Liver (tissue), 8 donors: ENCODE measurements at regions not wholly inside any gene's neighbourhood (a gene's known extent, or its start where the extent isn't known, plus 50 kb on each side); places are given as distances from the start of the nearest gene placed in this dataset.

Experiments
- DNase-seq: peaks from one replicate; pipeline ENCODE4 v3.0.0-alpha.2; 2017; ENCODE audit warnings: low spot score
- H3K27ac ChIP-seq, 2 donors: one replicate each; pipeline ENCODE4 v1.7.0; 2013; ENCODE audit warnings: inconsistent platforms in 2 of 2, low read length in 2 of 2, control low read depth in 1 of 2, low read depth in 1 of 2, mild to moderate bottlenecking in 1 of 2
- H3K27me3 ChIP-seq, 4 donors: one replicate each; pipeline versions ENCODE4 v1.6.1 to v1.7.0; 2013; ENCODE audit warnings: low read length in 3 of 4, inconsistent platforms in 1 of 4, mild to moderate bottlenecking in 1 of 4, moderate library complexity in 1 of 4; ENCODE audit not compliant: control insufficient read depth in 4 of 4, insufficient read depth in 4 of 4
- H3K36me3 ChIP-seq, 4 donors: one replicate each; pipeline versions ENCODE4 v1.6.1 to v1.7.0; 2013; ENCODE audit warnings: low read length in 3 of 4, mild to moderate bottlenecking in 3 of 4, low read depth in 1 of 4, moderate library complexity in 1 of 4; ENCODE audit not compliant: control insufficient read depth in 4 of 4, insufficient read depth in 3 of 4
- H3K4me1 ChIP-seq, 4 donors: one replicate each; pipeline versions ENCODE4 v1.6.1 to v1.7.0; 2013; ENCODE audit warnings: low read length in 3 of 4, mild to moderate bottlenecking in 3 of 4, moderate library complexity in 1 of 4; ENCODE audit not compliant: control insufficient read depth in 4 of 4, insufficient read depth in 4 of 4
- H3K4me3 ChIP-seq, 3 donors: one replicate each; pipeline versions ENCODE4 v1.6.1 to v1.7.0; 2013; ENCODE audit warnings: low read length in 3 of 3, control low read depth in 1 of 3, low read depth in 1 of 3, mild to moderate bottlenecking in 1 of 3
- H3K9ac ChIP-seq, 2 donors: one replicate each; pipeline ENCODE4 v1.7.0; 2013; ENCODE audit warnings: low read length in 2 of 2, mild to moderate bottlenecking in 2 of 2, moderate library complexity in 2 of 2, control low read depth in 1 of 2, low read depth in 1 of 2
- H3K9me3 ChIP-seq, 4 donors: one replicate each; pipeline versions ENCODE4 v1.6.1 to v1.7.0; 2013; ENCODE audit warnings: low read length in 3 of 4; ENCODE audit not compliant: control insufficient read depth in 4 of 4
- ATF3 ChIP-seq: IDR thresholded peaks from 2 replicates; pipeline ENCODE4 v1.6.1; 2016; ENCODE audit warnings: antibody characterized with exemption
- CTCF ChIP-seq: fragments of 150-350 bp; IDR thresholded peaks from 2 replicates; pipeline ENCODE4 v1.5.1; 2017; ENCODE audit warnings: improper control_type of control experiment, low read depth, low read length; ENCODE audit not compliant: missing input control
- EGR1 ChIP-seq, 2 donors: IDR thresholded peaks; 2 replicates each; pipeline ENCODE4 v1.6.1; 2016 to 2018; ENCODE audit warnings: antibody characterized with exemption in 2 of 2, low read depth in 2 of 2
- FOXA1 ChIP-seq: IDR thresholded peaks from 2 replicates; pipeline ENCODE4 v1.6.1; 2016; ENCODE audit warnings: antibody characterized with exemption
- GABPA ChIP-seq, 2 donors: IDR thresholded peaks in 1 of 2; conservative IDR thresholded peaks in 1 of 2; 2 replicates each; pipeline ENCODE4 v1.6.1; 2016; ENCODE audit warnings: antibody characterized with exemption in 2 of 2, mild to moderate bottlenecking in 1 of 2, moderate library complexity in 1 of 2
- HNF4A ChIP-seq, 2 donors: conservative IDR thresholded peaks; 2 replicates each; pipeline ENCODE4 v1.6.1; 2016; ENCODE audit warnings: antibody characterized with exemption in 2 of 2, mild to moderate bottlenecking in 2 of 2
- HNF4G ChIP-seq: IDR thresholded peaks from 2 replicates; pipeline ENCODE4 v1.6.1; 2016; ENCODE audit warnings: antibody characterized with exemption
- JUND ChIP-seq, 2 donors: IDR thresholded peaks; 2 replicates each; pipeline ENCODE4 v1.6.1; 2016; ENCODE audit warnings: antibody characterized with exemption in 2 of 2
- NR2F2 ChIP-seq: IDR thresholded peaks from 2 replicates; pipeline ENCODE4 v1.6.1; 2016; ENCODE audit warnings: antibody characterized with exemption
- RAD21 ChIP-seq, 2 donors: IDR thresholded peaks; 2 replicates each; pipeline ENCODE4 v1.6.1; 2016; ENCODE audit warnings: antibody characterized with exemption in 2 of 2, mild to moderate bottlenecking in 2 of 2
- RXRA ChIP-seq, 2 donors: IDR thresholded peaks; 2 replicates each; pipeline ENCODE4 v1.6.1; 2017 to 2018; ENCODE audit warnings: antibody characterized with exemption in 2 of 2, mild to moderate bottlenecking in 1 of 2
- SP1 ChIP-seq: IDR thresholded peaks from 2 replicates; pipeline ENCODE4 v1.6.1; 2018; ENCODE audit warnings: antibody characterized with exemption, mild to moderate bottlenecking
- TAF1 ChIP-seq: conservative IDR thresholded peaks from 2 replicates; pipeline ENCODE4 v1.6.1; 2016; ENCODE audit warnings: antibody characterized with exemption, mild to moderate bottlenecking
- YY1 ChIP-seq: IDR thresholded peaks from 2 replicates; pipeline ENCODE4 v1.6.1; 2016; ENCODE audit warnings: antibody characterized with exemption, mild to moderate bottlenecking
- WGBS: extraction: QIAGEN DNeasy Blood & Tissue Kit; methylation state at CpG from one replicate; pipeline ENCODE4 v1.1.7; 2013; 5-methylcytosine and 5-hydroxymethylcytosine counted together
- TF ChIP-seq, protein P1 (sequence below): IDR thresholded peaks from 2 replicates; pipeline ENCODE4 v1.6.1; 2016; ENCODE audit warnings: antibody characterized with exemption
- TF ChIP-seq, protein P2 (sequence below): IDR thresholded peaks from 2 replicates; pipeline ENCODE4 v1.6.1; 2016; ENCODE audit warnings: antibody characterized with exemption
- donor health status: healthy.
- donor health status: healthy.
- donor health status: healthy.
- donor health status: healthy.
- donor health status: healthy.

- TF ChIP-seq JUND (IDR thresholded peaks at IDR 0.05) = no peak
- no peak for TF ChIP-seq SP1
- no peak for TF ChIP-seq NR2F2
- no peak for TF ChIP-seq TAF1
- no peak for TF ChIP-seq HNF4A (conservative IDR thresholded peaks at IDR 0.05)
- no peak for TF ChIP-seq EGR1 (IDR thresholded peaks at IDR 0.05; ENCODE audit: low read depth in 2 of 2)
- TF ChIP-seq, protein P1, sequence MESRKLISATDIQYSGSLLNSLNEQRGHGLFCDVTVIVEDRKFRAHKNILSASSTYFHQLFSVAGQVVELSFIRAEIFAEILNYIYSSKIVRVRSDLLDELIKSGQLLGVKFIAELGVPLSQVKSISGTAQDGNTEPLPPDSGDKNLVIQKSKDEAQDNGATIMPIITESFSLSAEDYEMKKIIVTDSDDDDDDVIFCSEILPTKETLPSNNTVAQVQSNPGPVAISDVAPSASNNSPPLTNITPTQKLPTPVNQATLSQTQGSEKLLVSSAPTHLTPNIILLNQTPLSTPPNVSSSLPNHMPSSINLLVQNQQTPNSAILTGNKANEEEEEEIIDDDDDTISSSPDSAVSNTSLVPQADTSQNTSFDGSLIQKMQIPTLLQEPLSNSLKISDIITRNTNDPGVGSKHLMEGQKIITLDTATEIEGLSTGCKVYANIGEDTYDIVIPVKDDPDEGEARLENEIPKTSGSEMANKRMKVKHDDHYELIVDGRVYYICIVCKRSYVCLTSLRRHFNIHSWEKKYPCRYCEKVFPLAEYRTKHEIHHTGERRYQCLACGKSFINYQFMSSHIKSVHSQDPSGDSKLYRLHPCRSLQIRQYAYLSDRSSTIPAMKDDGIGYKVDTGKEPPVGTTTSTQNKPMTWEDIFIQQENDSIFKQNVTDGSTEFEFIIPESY = no peak
- no peak for TF ChIP-seq HNF4G
- TF ChIP-seq RAD21 (IDR thresholded peaks at IDR 0.05) = no peak
Measured at GRCh38 chr11:134609361-134610115, 197.5 kb upstream of the B3GAT1 start (continued).

- TF ChIP-seq YY1 (no peak), RAD21 (IDR thresholded peaks at IDR 0.05) (no peak), FOXA1 (no peak), TAF1 (no peak), EGR1 (IDR thresholded peaks at IDR 0.05; ENCODE audit: low read depth in 2 of 2) (no peak), SP1 (no peak), HNF4G (no peak), ATF3 (no peak), HNF4A (conservative IDR thresholded peaks at IDR 0.05) (no peak)
- no peak for DNase-seq
- WGBS = 83% methylated on average over 7 of the region's 7 CpGs
- Histone ChIP-seq H3K27ac (no peak overlapping the region), H3K9me3 (peaks cover 0 to 5% (median 0%) of the 10 kb centered on the region in 4 donors), H3K4me1 (no peaks in the 10 kb centered on the region), H3K4me3 (no peak overlapping the region), H3K27me3 (no peaks in the 10 kb centered on the region), H3K36me3 (no peaks in the 10 kb centered on the region), H3K9ac (no peak overlapping the region)
Measured at GRCh38 chr11:134607963-134608750, 196.1 kb upstream of the B3GAT1 start.

- no peak for TF ChIP-seq ATF3
- TF ChIP-seq HNF4G = no peak
- TF ChIP-seq, protein P2, sequence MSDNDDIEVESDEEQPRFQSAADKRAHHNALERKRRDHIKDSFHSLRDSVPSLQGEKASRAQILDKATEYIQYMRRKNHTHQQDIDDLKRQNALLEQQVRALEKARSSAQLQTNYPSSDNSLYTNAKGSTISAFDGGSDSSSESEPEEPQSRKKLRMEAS = no peak
- no peak for TF ChIP-seq RAD21 (IDR thresholded peaks at IDR 0.05)
- TF ChIP-seq RXRA (IDR thresholded peaks at IDR 0.05) = no peak
- TF ChIP-seq, protein P1 = no peak
- no peak for TF ChIP-seq CTCF
- TF ChIP-seq HNF4A (conservative IDR thresholded peaks at IDR 0.05) = no peak
- no peak for TF ChIP-seq TAF1
- TF ChIP-seq GABPA (IDR thresholded peaks at IDR 0.05 in 1 of 2, conservative IDR thresholded peaks at IDR 0.05 in 1 of 2) = no peak
- no peak for TF ChIP-seq SP1
- TF ChIP-seq FOXA1 = no peak
- DNase-seq = no peak
- no peaks in the 10 kb centered on the region for H3K27me3 ChIP-seq
- no peak overlapping the region for H3K4me3 ChIP-seq
- no peaks in the 10 kb centered on the region for H3K36me3 ChIP-seq
- WGBS = 81% methylated on average over 6 of the region's 6 CpGs
- H3K4me1 ChIP-seq = no peaks in the 10 kb centered on the region
- H3K9ac ChIP-seq = no peak overlapping the region
- H3K9me3 ChIP-seq = peaks cover 0 to 5% (median 0%) of the 10 kb centered on the region in 4 donors
- H3K27ac ChIP-seq = no peak overlapping the region
Measured at GRCh38 chr11:134606251-134606650, 194.2 kb upstream of the B3GAT1 start.
